Peyer's patch (tissue), 4 donors: ENCODE measurements at regions not wholly inside any gene's neighbourhood (a gene's known extent, or its start where the extent isn't known, plus 50 kb on each side); places are given as distances from the start of the nearest gene placed in this dataset.

Source experiments
- CTCF ChIP-seq, 6 experiments: fragments of 450-650 bp in 4 of 6; fragments of 200-600 bp in 2 of 6; sonication (generic) in 1 of 6; IDR thresholded peaks; one replicate each; pipeline ENCODE4 v1.5.1; 2017 to 2019; ENCODE audit warnings: antibody characterized with exemption in 6 of 6, mild to moderate bottlenecking in 3 of 6, moderate library complexity in 1 of 6
- POLR2A ChIP-seq, 2 donors: fragments of 450-650 bp; IDR thresholded peaks; one replicate each; pipeline ENCODE4 v1.5.1; 2017; ENCODE audit warnings: antibody characterized with exemption in 2 of 2, mild to moderate bottlenecking in 2 of 2, moderate library complexity in 2 of 2

- TF ChIP-seq CTCF (IDR thresholded peaks at IDR 0.05) (no peak), POLR2A (IDR thresholded peaks at IDR 0.05) (no peak)
Observed at GRCh38 chr12:111218499-111218898, 150.4 kb downstream of the PHETA1 start.
